ENCODE measurements at regions not wholly inside any gene's neighbourhood (a gene's known extent, or its start where the extent isn't known, plus 50 kb on each side); places are given as distances from the start of the nearest gene placed in this dataset.

GRCh38 chr5:93192087-93192486, 388.9 kb downstream of the NR2F1-AS1 start:
- peak in 1 of 2 donors; percentile 64 for ATAC-seq
- intact Hi-C loops (cut with DNase I) = no loop called here
- no peak for DNase-seq

GRCh38 chr5:93191035-93191817, 389.8 kb downstream of the NR2F1-AS1 start:
- intact Hi-C loops (cut with DNase I) = no loop called here
- DNase-seq (no peak), ATAC-seq (no peak)

DNA sequence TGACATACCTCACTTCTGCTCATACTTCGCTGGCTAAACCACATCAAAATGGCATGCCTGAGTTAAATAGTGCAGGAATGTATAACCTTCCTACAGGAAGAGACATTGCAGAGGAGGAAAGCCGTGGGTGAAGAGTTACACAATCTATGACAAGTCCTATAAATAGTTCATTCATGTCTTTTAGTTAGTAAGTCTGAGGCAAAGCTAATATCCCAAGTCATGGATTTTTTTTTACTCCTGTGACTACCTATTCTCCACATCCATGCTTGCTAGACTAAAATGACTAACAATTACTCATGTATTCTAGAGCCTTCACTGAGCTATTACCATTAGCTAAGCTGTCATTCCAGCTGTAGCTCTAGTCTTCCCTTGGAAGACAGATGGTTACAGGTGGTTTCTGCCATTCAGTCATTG, 391.3 kb downstream of the NR2F1-AS1 start:
- intact Hi-C loops (cut with DNase I) = no loop called here
- DNase-seq = no peak
- peak in 1 of 2 donors; percentile 77 for ATAC-seq

GRCh38 chr5:93188876-93189485, 392.0 kb downstream of the NR2F1-AS1 start:
- intact Hi-C loops (cut with DNase I) = no loop called here
- ATAC-seq (peak in 1 of 2 donors; percentile 61), DNase-seq (no peak)

GRCh38 chr5:93186076-93186682, 394.8 kb downstream of the NR2F1-AS1 start:
- peak in 1 of 2 donors; percentile 78 for ATAC-seq
- DNase-seq = no peak
- intact Hi-C loops (cut with DNase I) = no loop called here

- ATAC-seq = no peak
- no peak for DNase-seq
- intact Hi-C loops (cut with DNase I) = no loop called here
These were observed 397.0 kb downstream of the NR2F1-AS1 start for GRCh38 chr5:93184041-93184440.

- DNase-seq = no peak
- ATAC-seq = no peak
- intact Hi-C loops (cut with DNase I) = no loop called here
These were observed 401.6 kb downstream of the NR2F1-AS1 start for GRCh38 chr5:93179466-93179865.

DNA sequence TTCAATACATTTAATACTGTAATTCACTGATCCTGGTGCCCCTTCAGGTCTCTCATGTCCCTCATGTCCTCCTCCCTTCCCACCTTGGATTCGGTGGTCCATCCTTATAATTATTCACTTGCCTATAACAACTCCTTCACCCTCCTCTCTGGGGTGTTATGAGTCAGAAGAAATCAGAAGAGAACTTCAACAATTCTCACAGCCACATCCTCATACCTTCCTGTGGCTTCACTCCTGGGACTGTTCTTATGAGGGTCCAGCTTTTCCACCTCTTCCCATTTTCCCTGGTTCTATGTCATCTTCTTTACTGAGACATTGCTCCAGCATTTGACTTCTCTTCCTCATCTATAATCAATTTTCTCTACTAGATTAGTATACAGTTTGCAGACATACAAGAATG, 406.1 kb downstream of the NR2F1-AS1 start:
- ATAC-seq = no peak
- intact Hi-C loops (cut with DNase I) = no loop called here
- DNase-seq = no peak

DNA sequence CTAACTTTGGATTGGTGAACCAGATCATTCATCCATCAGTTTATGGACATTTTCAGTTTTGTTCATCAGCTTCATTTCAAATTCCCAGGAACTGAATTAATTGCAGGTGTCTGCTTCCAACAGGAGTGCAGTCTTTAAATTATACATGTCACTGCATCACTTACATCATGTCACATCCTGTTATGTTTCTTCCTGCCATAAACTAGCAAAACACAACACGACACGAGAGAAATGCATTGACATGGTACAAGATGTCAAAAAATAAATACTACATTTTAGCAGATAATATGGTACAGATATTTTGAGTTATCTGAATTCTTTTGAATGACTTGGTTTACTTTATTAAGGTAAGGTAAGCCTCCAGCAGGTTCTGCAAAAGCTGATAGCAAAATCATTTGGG, 415.5 kb downstream of the NR2F1-AS1 start:
- ATAC-seq = no peak
- no peak for DNase-seq
- intact Hi-C loops (cut with DNase I) = no loop called here

GRCh38 chr5:93164690-93165089, 416.3 kb downstream of the NR2F1-AS1 start:
- ATAC-seq = peak in 1 of 2 donors; percentile 56
- DNase-seq = no peak

GRCh38 chr5:93163010-93163663, 417.9 kb downstream of the NR2F1-AS1 start:
- intact Hi-C loops (cut with DNase I) = no loop called here
- DNase-seq = no peak
- ATAC-seq = peak in 1 of 2 donors; percentile 84

More at GRCh38 chr5:93164690-93165089, 416.3 kb downstream of the NR2F1-AS1 start:
- intact Hi-C loops (cut with DNase I) = no loop called here

GRCh38 chr5:93161661-93162654, 419.1 kb downstream of the NR2F1-AS1 start:
- peak; percentile 19 to 71 for ATAC-seq
- intact Hi-C loops (cut with DNase I) = no loop called here

GRCh38 chr5:93158841-93159240, 422.2 kb downstream of the NR2F1-AS1 start:
- ATAC-seq = peak in 1 of 2 donors; percentile 59
- DNase-seq = peak; percentile 20
- intact Hi-C loops (cut with DNase I) = no loop called here

More at GRCh38 chr5:93161661-93162654, 419.1 kb downstream of the NR2F1-AS1 start:
- DNase-seq = no peak

GRCh38 chr5:93156566-93156965, 424.5 kb downstream of the NR2F1-AS1 start:
- ATAC-seq (no peak), DNase-seq (no peak)
- intact Hi-C loops (cut with DNase I) = no loop called here

GRCh38 chr5:93154535-93154934, 426.5 kb downstream of the NR2F1-AS1 start:
- ATAC-seq (no peak), DNase-seq (no peak)
- intact Hi-C loops (cut with DNase I) = no loop called here

- DNase-seq = no peak
- intact Hi-C loops (cut with DNase I) = no loop called here
- ATAC-seq = no peak
These were observed 427.6 kb downstream of the NR2F1-AS1 start for GRCh38 chr5:93153461-93153860.

GRCh38 chr5:93151896-93152295, 429.1 kb downstream of the NR2F1-AS1 start:
- intact Hi-C loops (cut with DNase I) = no loop called here
- ATAC-seq = no peak
- no peak for DNase-seq

GRCh38 chr5:93151121-93151520, 429.9 kb downstream of the NR2F1-AS1 start:
- intact Hi-C loops (cut with DNase I) = no loop called here
- ATAC-seq = no peak
- DNase-seq = no peak

Data from left cardiac atrium (tissue), 4 donors.